ENCODE measurements at regions not wholly inside any gene's neighbourhood (a gene's known extent, or its start where the extent isn't known, plus 50 kb on each side); places are given as distances from the start of the nearest gene placed in this dataset.

- H3K4me3 ChIP-seq (ENCODE audit: low read depth, low read length) = no peak overlapping the region
- DNase-seq (ENCODE audit: low read depth) = no peak
- no peak for TF ChIP-seq CTCF (IDR thresholded peaks at IDR 0.05; ENCODE audit: insufficient read depth, low read depth, low read length, missing control alignments)
Measured at GRCh38 chr1:239322369-239322768, 64.0 kb upstream of the CHRM3 start.

DNA sequence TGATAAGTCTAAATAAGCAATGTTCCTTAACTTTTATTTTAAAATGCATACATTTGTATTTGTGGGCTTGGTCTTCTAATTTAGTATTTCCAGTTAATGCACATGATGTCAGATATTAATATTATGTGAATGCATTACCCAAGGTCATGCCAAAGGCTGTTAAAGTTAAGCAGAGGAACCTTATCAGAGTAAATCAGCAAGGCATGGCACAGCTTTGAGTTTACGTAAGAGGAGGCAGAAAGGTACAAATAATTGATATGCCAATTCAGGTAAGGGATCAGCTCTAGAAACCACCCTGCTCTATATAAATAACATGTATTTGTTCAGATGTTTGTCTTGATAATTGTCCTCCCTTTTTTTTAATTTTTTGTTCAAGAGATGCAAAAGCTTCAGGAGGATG, 64.5 kb upstream of the CHRM3 start:
- no peak for DNase-seq (ENCODE audit: low read depth)
- TF ChIP-seq CTCF (IDR thresholded peaks at IDR 0.05; ENCODE audit: insufficient read depth, low read depth, low read length, missing control alignments) = no peak
- no peak overlapping the region for H3K4me3 ChIP-seq (ENCODE audit: low read depth, low read length)

- H3K4me3 ChIP-seq (ENCODE audit: low read depth, low read length) = no peak overlapping the region
- no peak for TF ChIP-seq CTCF (IDR thresholded peaks at IDR 0.05; ENCODE audit: insufficient read depth, low read depth, low read length, missing control alignments)
- DNase-seq (ENCODE audit: low read depth) = no peak
Measured at GRCh38 chr1:239317948-239318347, 68.4 kb upstream of the CHRM3 start.

- DNase-seq (ENCODE audit: low read depth) = no peak
- no peak overlapping the region for H3K4me3 ChIP-seq (ENCODE audit: low read depth, low read length)
- TF ChIP-seq CTCF (IDR thresholded peaks at IDR 0.05; ENCODE audit: insufficient read depth, low read depth, low read length, missing control alignments) = no peak
Measured at GRCh38 chr1:239315631-239316217, 70.6 kb upstream of the CHRM3 start.

- H3K4me3 ChIP-seq (ENCODE audit: low read depth, low read length) = no peak overlapping the region
- DNase-seq (ENCODE audit: low read depth) = no peak
- TF ChIP-seq CTCF (IDR thresholded peaks at IDR 0.05; ENCODE audit: insufficient read depth, low read depth, low read length, missing control alignments) = no peak
Measured at GRCh38 chr1:239311331-239311730, 75.0 kb upstream of the CHRM3 start.

GRCh38 chr1:239308701-239309333, 77.6 kb upstream of the CHRM3 start:
- no peak overlapping the region for H3K4me3 ChIP-seq (ENCODE audit: low read depth, low read length)
- TF ChIP-seq CTCF (IDR thresholded peaks at IDR 0.05; ENCODE audit: insufficient read depth, low read depth, low read length, missing control alignments) = peak; percentile 56
- DNase-seq (ENCODE audit: low read depth) = peak; percentile 26

GRCh38 chr1:239307886-239308285, 78.5 kb upstream of the CHRM3 start:
- DNase-seq (ENCODE audit: low read depth) = no peak
- TF ChIP-seq CTCF (IDR thresholded peaks at IDR 0.05; ENCODE audit: insufficient read depth, low read depth, low read length, missing control alignments) = no peak
- H3K4me3 ChIP-seq (ENCODE audit: low read depth, low read length) = no peak overlapping the region
